HG03520 (cell line): ENCODE measurements at regions not wholly inside any gene's neighbourhood (a gene's known extent, or its start where the extent isn't known, plus 50 kb on each side); places are given as distances from the start of the nearest gene placed in this dataset.

Experiments
- ATAC-seq: cut with Tn5 transposase; IDR thresholded peaks from one replicate; pipeline ENCODE4 v1.9.1; 2021; ENCODE audit warnings: mild to moderate bottlenecking, moderate library complexity; ENCODE audit not compliant: unreplicated experiment

- no peak for ATAC-seq
These were observed 112.8 kb upstream of the ATF7IP start for GRCh38 chr12:14252697-14253096.

DNA sequence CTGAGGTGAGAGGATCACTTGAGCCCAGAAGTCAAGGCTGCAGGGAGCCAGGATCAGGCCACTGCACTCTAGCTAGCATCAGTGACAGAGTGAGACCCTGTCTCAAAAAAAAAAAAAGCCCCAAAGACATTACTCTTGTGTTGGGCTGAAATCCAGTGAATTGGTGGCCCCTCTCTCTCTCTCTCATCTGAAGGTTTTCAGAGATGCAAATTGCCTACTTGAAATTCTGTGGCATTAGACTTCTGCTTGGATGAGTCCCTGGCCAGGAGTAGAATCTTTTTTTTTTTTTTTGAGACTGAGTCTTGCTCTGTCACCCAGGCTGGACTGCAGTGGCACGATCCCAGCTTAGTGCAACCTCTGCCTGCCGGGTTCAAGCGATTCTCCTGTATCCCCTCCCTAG lies 112.0 kb upstream of the ATF7IP start:
- no peak for ATAC-seq

- ATAC-seq, result no peak
These were observed 110.7 kb upstream of the ATF7IP start for GRCh38 chr12:14254781-14255180.

DNA sequence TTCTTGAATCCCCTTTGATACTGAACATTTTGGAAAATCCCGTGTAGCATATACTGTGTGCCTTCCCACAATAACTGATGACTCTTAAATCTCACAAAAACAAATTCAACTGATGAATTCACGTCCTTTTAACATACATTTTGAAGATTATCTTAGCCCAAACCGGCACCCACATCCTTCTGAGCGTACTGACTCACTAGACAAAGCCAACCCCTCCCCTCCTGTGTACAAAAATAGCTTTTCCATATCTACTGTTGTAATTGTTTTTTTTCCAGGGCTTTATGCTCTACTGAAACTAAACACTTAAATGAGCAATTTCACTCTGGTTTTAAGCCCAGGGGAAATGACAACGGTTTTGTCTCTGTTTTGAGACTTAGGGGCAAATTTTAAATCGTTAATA lies 109.4 kb upstream of the ATF7IP start:
- ATAC-seq, result no peak

GRCh38 chr12:14256555-14257169 lies 108.8 kb upstream of the ATF7IP start:
- peak; percentile 66 for ATAC-seq

- ATAC-seq, result no peak
These were observed 108.2 kb upstream of the ATF7IP start for GRCh38 chr12:14257303-14257733.

GRCh38 chr12:14257734-14258574 lies 107.5 kb upstream of the ATF7IP start:
- ATAC-seq, result peak; percentile 42

- no peak for ATAC-seq
These were observed 106.9 kb upstream of the ATF7IP start for GRCh38 chr12:14258575-14258940.

GRCh38 chr12:14259481-14260010 lies 105.9 kb upstream of the ATF7IP start:
- ATAC-seq, result no peak

GRCh38 chr12:14260011-14260993 lies 105.2 kb upstream of the ATF7IP start:
- no peak for ATAC-seq

DNA sequence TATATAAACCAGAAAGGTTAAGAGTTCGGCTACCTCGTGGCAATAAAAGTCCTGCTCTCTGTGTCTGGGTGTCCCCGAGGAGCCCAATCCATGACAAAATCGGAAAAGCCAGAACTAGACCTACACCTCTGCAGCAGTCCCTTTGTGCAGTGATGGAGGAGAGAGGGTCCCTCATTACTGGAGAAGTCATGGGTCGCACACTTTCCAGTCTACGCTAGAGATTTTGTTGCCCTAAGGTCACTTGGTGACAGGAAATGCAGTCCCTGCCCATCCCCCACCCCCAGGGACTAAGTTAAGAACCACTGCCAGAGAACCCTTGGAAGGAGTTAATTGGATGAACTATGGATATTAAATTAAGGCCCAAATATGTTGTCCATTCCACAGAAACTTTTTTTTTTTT lies 104.4 kb upstream of the ATF7IP start:
- ATAC-seq, result no peak

- ATAC-seq, result no peak
These were observed 103.6 kb upstream of the ATF7IP start for GRCh38 chr12:14261861-14262260.

- ATAC-seq, result no peak
These were observed 102.5 kb upstream of the ATF7IP start for GRCh38 chr12:14262771-14263511.

GRCh38 chr12:14263742-14264141 lies 101.7 kb upstream of the ATF7IP start:
- ATAC-seq, result no peak

GRCh38 chr12:14264316-14264715 lies 101.2 kb upstream of the ATF7IP start:
- ATAC-seq, result no peak

- no peak for ATAC-seq
These were observed 100.7 kb upstream of the ATF7IP start for GRCh38 chr12:14264778-14265177.

DNA sequence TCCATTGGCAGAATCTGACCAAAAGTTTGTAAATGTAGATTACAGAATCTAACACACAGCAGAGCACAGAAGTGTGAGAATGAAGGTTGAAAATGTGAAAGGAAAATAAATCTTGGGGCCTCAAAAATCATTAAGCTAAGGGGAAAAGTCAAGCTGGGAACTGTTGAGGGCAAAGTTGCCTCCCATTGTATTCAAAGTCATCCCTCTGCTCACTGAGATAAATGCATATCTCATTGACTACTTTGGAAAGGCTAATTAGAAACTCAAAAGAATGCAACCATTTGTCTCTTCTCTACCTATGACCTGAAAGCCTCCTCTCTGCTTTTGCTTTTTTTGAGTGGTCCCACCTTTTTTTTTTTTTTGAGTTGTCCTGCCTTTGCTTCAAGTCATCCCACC lies 97.4 kb upstream of the ATF7IP start:
- ATAC-seq, result no peak

DNA sequence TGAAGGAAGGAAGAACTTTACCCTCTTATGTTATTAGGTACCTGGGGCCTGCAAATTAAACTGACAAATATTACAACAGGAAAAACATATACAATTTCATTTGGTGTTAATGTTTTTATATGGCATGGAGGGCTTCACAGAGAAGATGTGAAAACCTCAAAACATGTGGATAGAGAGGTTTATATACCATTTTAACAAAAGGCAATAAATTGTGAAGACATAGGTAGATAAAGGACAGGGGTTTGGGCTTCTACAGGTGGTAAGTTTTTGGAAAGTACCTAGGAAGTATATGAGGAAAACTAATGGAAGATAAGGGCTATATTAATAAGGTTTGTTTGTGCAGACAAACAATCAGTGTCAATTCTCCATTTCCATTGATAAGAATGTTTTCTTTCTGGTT lies 95.1 kb upstream of the ATF7IP start:
- no peak for ATAC-seq

- ATAC-seq, result no peak
These were observed 92.2 kb upstream of the ATF7IP start for GRCh38 chr12:14272956-14273912.
